ENCODE measurements at regions not wholly inside any gene's neighbourhood (a gene's known extent, or its start where the extent isn't known, plus 50 kb on each side); places are given as distances from the start of the nearest gene placed in this dataset.
"Not testable (repeated sequence)": the region's sequence is repeated elsewhere in the genome, so short reads cannot be mapped to it uniquely, and the experiment has no call there.

- no peaks in the 10 kb centered on the region for H3K4me1 Mint-ChIP-seq (ENCODE audit: low read depth)
- H3K4me3 Mint-ChIP-seq = no peak overlapping the region
- CTCF ChIA-PET = no interaction called here
- no peak overlapping the region for H3K27ac Mint-ChIP-seq
- H3K36me3 Mint-ChIP-seq (ENCODE audit: low read depth) = no peaks in the 10 kb centered on the region
- ATAC-seq (no peak), DNase-seq (no peak)
- no peaks in the 10 kb centered on the region for H3K9me3 Mint-ChIP-seq (ENCODE audit: insufficient read depth)
- POLR2A ChIA-PET = no interaction called here
- H3K27me3 Mint-ChIP-seq (ENCODE audit: low read depth) = no peaks in the 10 kb centered on the region
Observed at GRCh38 chr4:71872767-71873415, 89.0 kb upstream of the GC start.

- ATAC-seq = no peak
- H3K4me3 Mint-ChIP-seq = no peak overlapping the region
- no peak overlapping the region for H3K27ac Mint-ChIP-seq
- H3K27me3 Mint-ChIP-seq (ENCODE audit: low read depth) = no peaks in the 10 kb centered on the region
- no peak for DNase-seq
- CTCF ChIA-PET = no interaction called here
- H3K36me3 Mint-ChIP-seq (ENCODE audit: low read depth) = no peaks in the 10 kb centered on the region
- H3K4me1 Mint-ChIP-seq (ENCODE audit: low read depth) = no peaks in the 10 kb centered on the region
- H3K9me3 Mint-ChIP-seq (ENCODE audit: insufficient read depth) = no peaks in the 10 kb centered on the region
- POLR2A ChIA-PET = no interaction called here
Observed at GRCh38 chr4:71878376-71878775, 94.5 kb upstream of the GC start.

- Mint-ChIP-seq H3K4me3 (no peak overlapping the region), H3K27ac (no peak overlapping the region), H3K9me3 (ENCODE audit: insufficient read depth) (no peaks in the 10 kb centered on the region), H3K27me3 (ENCODE audit: low read depth) (no peaks in the 10 kb centered on the region), H3K36me3 (ENCODE audit: low read depth) (no peaks in the 10 kb centered on the region), H3K4me1 (ENCODE audit: low read depth) (no peaks in the 10 kb centered on the region)
- DNase-seq (no peak), ATAC-seq (no peak)
- CTCF ChIA-PET = no interaction called here
- POLR2A ChIA-PET = no interaction called here
Observed at GRCh38 chr4:71882113-71882841, 98.4 kb upstream of the GC start.

- H3K4me1 Mint-ChIP-seq (ENCODE audit: low read depth); ATAC-seq; DNase-seq; H3K4me3 Mint-ChIP-seq; H3K27me3 Mint-ChIP-seq (ENCODE audit: low read depth); CTCF ChIA-PET; POLR2A ChIA-PET; H3K36me3 Mint-ChIP-seq (ENCODE audit: low read depth); H3K9me3 Mint-ChIP-seq (ENCODE audit: insufficient read depth); H3K27ac Mint-ChIP-seq: not testable (repeated sequence)
Observed at GRCh38 chr4:71900366-71900765, 116.5 kb upstream of the GC start.

GRCh38 chr4:71905594-71905993, 121.7 kb upstream of the GC start:
- H3K27ac Mint-ChIP-seq; H3K27me3 Mint-ChIP-seq (ENCODE audit: low read depth); H3K36me3 Mint-ChIP-seq (ENCODE audit: low read depth); ATAC-seq; H3K4me1 Mint-ChIP-seq (ENCODE audit: low read depth); CTCF ChIA-PET; H3K4me3 Mint-ChIP-seq; DNase-seq; POLR2A ChIA-PET; H3K9me3 Mint-ChIP-seq (ENCODE audit: insufficient read depth): not testable (repeated sequence)

- no peak overlapping the region for H3K4me3 Mint-ChIP-seq
- no peak for ATAC-seq
- DNase-seq = no peak
- ChIA-PET POLR2A (no interaction called here), CTCF (no interaction called here)
- no peaks in the 10 kb centered on the region for H3K27me3 Mint-ChIP-seq (ENCODE audit: low read depth)
- H3K36me3 Mint-ChIP-seq (ENCODE audit: low read depth) = no peaks in the 10 kb centered on the region
- no peaks in the 10 kb centered on the region for H3K4me1 Mint-ChIP-seq (ENCODE audit: low read depth)
- no peak overlapping the region for H3K27ac Mint-ChIP-seq
- no peaks in the 10 kb centered on the region for H3K9me3 Mint-ChIP-seq (ENCODE audit: insufficient read depth)
Observed at GRCh38 chr4:71906096-71906495, 122.2 kb upstream of the GC start.

GRCh38 chr4:71907071-71907470, 123.2 kb upstream of the GC start:
- H3K36me3 Mint-ChIP-seq (ENCODE audit: low read depth) = no peaks in the 10 kb centered on the region
- CTCF ChIA-PET = no interaction called here
- no peak for DNase-seq
- H3K27me3 Mint-ChIP-seq (ENCODE audit: low read depth) = no peaks in the 10 kb centered on the region
- H3K9me3 Mint-ChIP-seq (ENCODE audit: insufficient read depth) = no peaks in the 10 kb centered on the region
- no peak overlapping the region for H3K27ac Mint-ChIP-seq
- POLR2A ChIA-PET = no interaction called here
- no peak for ATAC-seq
- no peak overlapping the region for H3K4me3 Mint-ChIP-seq
- H3K4me1 Mint-ChIP-seq (ENCODE audit: low read depth) = no peaks in the 10 kb centered on the region

GRCh38 chr4:71907782-71908181, 123.9 kb upstream of the GC start:
- no peaks in the 10 kb centered on the region for H3K4me1 Mint-ChIP-seq (ENCODE audit: low read depth)
- ATAC-seq = no peak
- POLR2A ChIA-PET = no interaction called here
- no peaks in the 10 kb centered on the region for H3K9me3 Mint-ChIP-seq (ENCODE audit: insufficient read depth)
- H3K27me3 Mint-ChIP-seq (ENCODE audit: low read depth) = no peaks in the 10 kb centered on the region
- no peak overlapping the region for H3K27ac Mint-ChIP-seq
- no peak for DNase-seq
- no peak overlapping the region for H3K4me3 Mint-ChIP-seq
- no peaks in the 10 kb centered on the region for H3K36me3 Mint-ChIP-seq (ENCODE audit: low read depth)
- CTCF ChIA-PET = no interaction called here

- ATAC-seq (no peak), DNase-seq (no peak)
- H3K36me3 Mint-ChIP-seq (ENCODE audit: low read depth) = no peaks in the 10 kb centered on the region
- no peak overlapping the region for H3K27ac Mint-ChIP-seq
- H3K9me3 Mint-ChIP-seq (ENCODE audit: insufficient read depth) = no peaks in the 10 kb centered on the region
- H3K4me1 Mint-ChIP-seq (ENCODE audit: low read depth) = no peaks in the 10 kb centered on the region
- no peaks in the 10 kb centered on the region for H3K27me3 Mint-ChIP-seq (ENCODE audit: low read depth)
- CTCF ChIA-PET = no interaction called here
- POLR2A ChIA-PET = no interaction called here
- no peak overlapping the region for H3K4me3 Mint-ChIP-seq
Observed at GRCh38 chr4:71913275-71913674, 118.5 kb upstream of the NPFFR2 start.

- Mint-ChIP-seq H3K27me3 (ENCODE audit: low read depth) (no peaks in the 10 kb centered on the region), H3K9me3 (ENCODE audit: insufficient read depth) (peaks cover 6% of the 10 kb centered on the region), H3K36me3 (ENCODE audit: low read depth) (no peaks in the 10 kb centered on the region), H3K4me3 (no peak overlapping the region), H3K27ac (no peak overlapping the region), H3K4me1 (ENCODE audit: low read depth) (no peaks in the 10 kb centered on the region)
- ChIA-PET CTCF (no interaction called here), POLR2A (no interaction called here)
- ATAC-seq (no peak), DNase-seq (no peak)
Observed at GRCh38 chr4:71923070-71923469, 108.7 kb upstream of the NPFFR2 start.

GRCh38 chr4:71930459-71930858, 101.3 kb upstream of the NPFFR2 start:
- DNase-seq (no peak), ATAC-seq (no peak)
- Mint-ChIP-seq H3K4me1 (ENCODE audit: low read depth) (no peaks in the 10 kb centered on the region), H3K27ac (no peak overlapping the region), H3K36me3 (ENCODE audit: low read depth) (no peaks in the 10 kb centered on the region), H3K27me3 (ENCODE audit: low read depth) (no peaks in the 10 kb centered on the region), H3K4me3 (no peak overlapping the region), H3K9me3 (ENCODE audit: insufficient read depth) (no peaks in the 10 kb centered on the region)
- CTCF ChIA-PET = no interaction called here
- POLR2A ChIA-PET = no interaction called here

- Mint-ChIP-seq H3K4me1 (ENCODE audit: low read depth) (no peaks in the 10 kb centered on the region), H3K4me3 (no peak overlapping the region), H3K36me3 (ENCODE audit: low read depth) (no peaks in the 10 kb centered on the region), H3K27ac (no peak overlapping the region), H3K27me3 (ENCODE audit: low read depth) (no peaks in the 10 kb centered on the region), H3K9me3 (ENCODE audit: insufficient read depth) (no peaks in the 10 kb centered on the region)
- POLR2A ChIA-PET = no interaction called here
- CTCF ChIA-PET = no interaction called here
- no peak for ATAC-seq
- DNase-seq = no peak
Observed at GRCh38 chr4:71932941-71933340, 98.9 kb upstream of the NPFFR2 start.

GRCh38 chr4:71938776-71939175, 93.0 kb upstream of the NPFFR2 start:
- CTCF ChIA-PET = no interaction called here
- no peak for DNase-seq
- no peak overlapping the region for H3K27ac Mint-ChIP-seq
- H3K27me3 Mint-ChIP-seq (ENCODE audit: low read depth) = no peaks in the 10 kb centered on the region
- no peaks in the 10 kb centered on the region for H3K36me3 Mint-ChIP-seq (ENCODE audit: low read depth)
- POLR2A ChIA-PET = no interaction called here
- no peaks in the 10 kb centered on the region for H3K4me1 Mint-ChIP-seq (ENCODE audit: low read depth)
- H3K9me3 Mint-ChIP-seq (ENCODE audit: insufficient read depth) = no peaks in the 10 kb centered on the region
- no peak overlapping the region for H3K4me3 Mint-ChIP-seq
- ATAC-seq = no peak

All from activated CD8-positive, alpha-beta T cell treated with anti-CD3 and anti-CD28 coated beads, Interleukin-2, amount 10 ng/mL, durations not matched to agents 7 days and 5 days (primary cell).